A549 (cell line): ENCODE measurements at regions not wholly inside any gene's neighbourhood (a gene's known extent, or its start where the extent isn't known, plus 50 kb on each side); places are given as distances from the start of the nearest gene placed in this dataset.

Experiments
- ATAC-seq, 2 experiments: fragments of 200-7000 bp in 1 of 2; fragments of >200 bp in 1 of 2; cut with Nextera tagmentation in 1 of 2; cut with Tn5 transposase in 1 of 2; 3 replicates each; pipeline versions ENCODE4 v1.8.0 to v1.9.1; 2018 to 2020; ENCODE audit warnings: mild to moderate bottlenecking in 1 of 2, moderate library complexity in 1 of 2
- CTCF ChIA-PET: fragments of 300-600 bp; sonication (Branson Sonifier 250); formaldehyde crosslinking; extraction: SDS; loops from one replicate; lab custom pipeline; 2021; ENCODE audit warnings: antibody characterized with exemption, inconsistent platforms; lab: Yijun Ruan, JAX
- POLR2A ChIA-PET: fragments of 350-600 bp; formaldehyde crosslinking; extraction: SDS; loops from one replicate; lab custom pipeline; 2021; ENCODE audit warnings: antibody characterized with exemption, inconsistent platforms; lab: Yijun Ruan, JAX
- DNase-seq, 2 experiments: peaks; one replicate each; pipeline versions ENCODE4 v3.0.0 to v3.0.0-alpha.2; 2011 to 2016; ENCODE audit warnings: low read depth in 1 of 2, low spot score in 1 of 2
- FAIRE-seq: peaks from 2 replicates; lab custom pipeline; 2011; peaks lifted over from hg19 to GRCh38; lab: Jason Lieb, UNC
- H3K27ac ChIP-seq, 2 experiments: fragments of >200 bp; sonication (Bioruptor Twin); formaldehyde crosslinking; 3 replicates each; pipeline ENCODE4 v1.5.1; 2016 to 2017
- H3K4me1 ChIP-seq: fragments of >200 bp; sonication (Bioruptor Twin); formaldehyde crosslinking; 3 replicates; pipeline ENCODE4 v1.6.1; 2016
- H3K4me2 ChIP-seq: fragments of >200 bp; sonication (Bioruptor Twin); formaldehyde crosslinking; 3 replicates; pipeline ENCODE4 v1.6.1; 2016
- H3K4me3 ChIP-seq: fragments of >200 bp; sonication (Bioruptor Twin); formaldehyde crosslinking; 3 replicates; pipeline ENCODE4 v1.5.1; 2016
- H3K9me3 ChIP-seq: fragments of >200 bp; sonication (Bioruptor Twin); formaldehyde crosslinking; 3 replicates; pipeline ENCODE4 v1.6.1; 2016
- EHMT2 ChIP-seq: fragments of 200-600 bp; sonication (generic); IDR thresholded peaks from 2 replicates; pipeline ENCODE4 v1.6.1; 2016; ENCODE audit warnings: antibody characterized with exemption, low read depth, mild to moderate bottlenecking, moderate library complexity
- GATA3 ChIP-seq: IDR thresholded peaks from 2 replicates; pipeline ENCODE4 v1.6.1; 2012; ENCODE audit warnings: borderline replicate concordance
- HOXB13 ChIP-seq: fragments of 250-450 bp; sonication (Bioruptor Pico); IDR thresholded peaks from 2 replicates; pipeline ENCODE4 v1.5.0; 2020; ENCODE audit warnings: low read depth, mild to moderate bottlenecking, moderate library complexity
- KDM5A ChIP-seq: fragments of 200-600 bp; sonication (generic); IDR thresholded peaks from 2 replicates; pipeline ENCODE4 v1.6.1; 2016; ENCODE audit warnings: antibody characterized with exemption, mild to moderate bottlenecking
- MAZ ChIP-seq: fragments of 150-350 bp; IDR thresholded peaks from 2 replicates; pipeline ENCODE4 v1.6.1; 2014; ENCODE audit warnings: antibody characterized with exemption, low read depth, low read length, borderline replicate concordance
- MYC ChIP-seq: IDR thresholded peaks from 2 replicates; pipeline ENCODE4 v1.6.1; 2012; ENCODE audit warnings: mild to moderate bottlenecking, inconsistent platforms, low read length, improper control_type of control experiment, borderline replicate concordance
- NFE2L2 ChIP-seq: fragments of 150-350 bp; conservative IDR thresholded peaks from 2 replicates; pipeline ENCODE4 v1.6.1; 2014; ENCODE audit warnings: low read length
- ZC3H11A ChIP-seq: fragments of 450-650 bp; IDR thresholded peaks from 2 replicates; pipeline ENCODE4 v1.6.1; 2014; ENCODE audit warnings: antibody characterized with exemption, mild to moderate bottlenecking
- ZFP36 ChIP-seq: fragments of 450-650 bp; IDR thresholded peaks from 2 replicates; pipeline ENCODE4 v1.6.1; 2014; ENCODE audit warnings: borderline replicate concordance; ENCODE audit not compliant: partially characterized antibody
- ZSCAN20 ChIP-seq: fragments of 250-450 bp; sonication (Bioruptor Pico); IDR thresholded peaks from 2 replicates; pipeline ENCODE4 v1.8.0; 2022; ENCODE audit warnings: mild to moderate bottlenecking, moderate library complexity
- WGBS: methylation state at CpG from one replicate; pipeline ENCODE4 v1.1.6; 2017; ENCODE audit errors: missing lambda C conversion rate; 5-methylcytosine and 5-hydroxymethylcytosine counted together
- TF ChIP-seq, protein P1 (sequence below): IDR thresholded peaks from 2 replicates; pipeline ENCODE4 v1.6.1; 2012
- TF ChIP-seq, protein P2 (sequence below): fragments of >200 bp; sonication (Bioruptor Twin); formaldehyde crosslinking; IDR thresholded peaks from 2 replicates; pipeline ENCODE4 v1.6.1; 2016
- TF ChIP-seq, protein P3 (sequence below): fragments of 250-450 bp; sonication (Bioruptor Pico); IDR thresholded peaks from 2 replicates; pipeline ENCODE4 v1.5.0; 2020; ENCODE audit warnings: low read depth, mild to moderate bottlenecking, moderate library complexity
- TF ChIP-seq, protein P4 (sequence below): fragments of >200 bp; sonication (Bioruptor Twin); formaldehyde crosslinking; IDR thresholded peaks from 3 replicates; pipeline ENCODE4 v1.6.1; 2016
- TF ChIP-seq, protein P5 (sequence below): fragments of 150-350 bp; IDR thresholded peaks from 2 replicates; pipeline ENCODE4 v1.6.1; 2014; ENCODE audit warnings: low read depth, mild to moderate bottlenecking, low read length

DNA sequence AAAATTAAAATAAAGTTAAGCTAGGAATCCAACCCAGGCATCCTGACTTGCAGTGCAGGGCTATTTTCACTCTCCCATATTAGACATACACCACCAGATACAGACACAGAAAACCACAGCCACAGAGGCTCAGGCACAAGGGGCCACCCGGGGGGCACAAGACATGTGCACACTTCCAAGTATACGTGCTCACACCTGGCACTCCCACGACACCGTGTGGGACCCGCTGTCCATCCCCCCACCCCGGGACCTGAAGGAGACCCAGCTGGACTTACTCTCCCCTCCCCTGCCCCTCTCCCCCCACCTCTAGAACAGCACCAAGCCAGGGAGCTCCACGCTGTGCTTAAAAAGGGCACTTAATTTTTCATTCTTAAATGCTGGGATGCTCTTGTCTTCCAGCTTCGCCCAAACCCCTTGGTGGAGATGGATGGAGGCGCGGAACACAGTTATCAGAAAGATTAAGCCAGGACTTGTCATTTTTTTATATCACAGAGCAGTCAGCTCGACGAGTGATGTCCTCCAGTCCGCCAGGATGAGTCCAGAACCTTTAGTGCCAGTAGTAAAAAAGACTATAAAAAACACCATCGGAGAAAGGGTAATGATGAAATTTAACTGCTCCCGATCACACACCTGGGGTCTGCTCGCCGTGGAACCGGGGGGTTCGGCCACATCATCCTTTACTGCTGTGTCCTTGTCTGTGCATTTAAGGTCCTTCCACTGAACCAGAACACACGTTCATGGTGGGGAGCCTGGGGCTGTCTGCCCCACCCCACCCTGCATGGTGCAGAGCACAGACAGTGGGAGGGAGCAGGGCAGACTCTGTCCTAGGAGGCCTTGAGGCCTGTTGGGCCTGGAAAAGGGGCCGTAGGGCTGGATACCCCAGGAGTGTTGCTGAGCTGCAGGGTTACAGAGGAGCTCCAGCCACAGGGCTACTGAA is 73.3 kb upstream of the LHX1 start:
- peaks cover 14% of the 10 kb centered on the region for H3K4me1 ChIP-seq
- CTCF ChIA-PET, result interaction anchor here (1.1 to 2.1 kb wide), 2 partner anchors 9 to 184 kb away, joined by 3 to 8 read pairs; no protein-coding TSS in a partner anchor
- no peak for TF ChIP-seq KDM5A
- TF ChIP-seq MYC, result no peak
- no peak for TF ChIP-seq GATA3
- no peak for TF ChIP-seq EHMT2
- TF ChIP-seq NFE2L2, result no peak
- TF ChIP-seq, protein P1, sequence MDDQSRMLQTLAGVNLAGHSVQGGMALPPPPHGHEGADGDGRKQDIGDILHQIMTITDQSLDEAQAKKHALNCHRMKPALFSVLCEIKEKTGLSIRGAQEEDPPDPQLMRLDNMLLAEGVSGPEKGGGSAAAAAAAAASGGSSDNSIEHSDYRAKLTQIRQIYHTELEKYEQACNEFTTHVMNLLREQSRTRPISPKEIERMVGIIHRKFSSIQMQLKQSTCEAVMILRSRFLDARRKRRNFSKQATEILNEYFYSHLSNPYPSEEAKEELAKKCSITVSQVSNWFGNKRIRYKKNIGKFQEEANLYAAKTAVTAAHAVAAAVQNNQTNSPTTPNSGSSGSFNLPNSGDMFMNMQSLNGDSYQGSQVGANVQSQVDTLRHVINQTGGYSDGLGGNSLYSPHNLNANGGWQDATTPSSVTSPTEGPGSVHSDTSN, result no peak
- no peak for TF ChIP-seq MAZ
- TF ChIP-seq, protein P2, sequence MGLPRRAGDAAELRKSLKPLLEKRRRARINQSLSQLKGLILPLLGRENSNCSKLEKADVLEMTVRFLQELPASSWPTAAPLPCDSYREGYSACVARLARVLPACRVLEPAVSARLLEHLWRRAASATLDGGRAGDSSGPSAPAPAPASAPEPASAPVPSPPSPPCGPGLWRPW, result no peak
- no peak for TF ChIP-seq ZFP36
- no peak for TF ChIP-seq ZC3H11A
- TF ChIP-seq HOXB13 (CRISPR knock-in tag), result no peak
- no peak for TF ChIP-seq ZSCAN20 (CRISPR knock-in tag)
- TF ChIP-seq, protein P3, sequence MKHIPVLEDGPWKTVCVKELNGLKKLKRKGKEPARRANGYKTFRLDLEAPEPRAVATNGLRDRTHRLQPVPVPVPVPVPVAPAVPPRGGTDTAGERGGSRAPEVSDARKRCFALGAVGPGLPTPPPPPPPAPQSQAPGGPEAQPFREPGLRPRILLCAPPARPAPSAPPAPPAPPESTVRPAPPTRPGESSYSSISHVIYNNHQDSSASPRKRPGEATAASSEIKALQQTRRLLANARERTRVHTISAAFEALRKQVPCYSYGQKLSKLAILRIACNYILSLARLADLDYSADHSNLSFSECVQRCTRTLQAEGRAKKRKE (CRISPR knock-in tag), result no peak
- TF ChIP-seq, protein P4, sequence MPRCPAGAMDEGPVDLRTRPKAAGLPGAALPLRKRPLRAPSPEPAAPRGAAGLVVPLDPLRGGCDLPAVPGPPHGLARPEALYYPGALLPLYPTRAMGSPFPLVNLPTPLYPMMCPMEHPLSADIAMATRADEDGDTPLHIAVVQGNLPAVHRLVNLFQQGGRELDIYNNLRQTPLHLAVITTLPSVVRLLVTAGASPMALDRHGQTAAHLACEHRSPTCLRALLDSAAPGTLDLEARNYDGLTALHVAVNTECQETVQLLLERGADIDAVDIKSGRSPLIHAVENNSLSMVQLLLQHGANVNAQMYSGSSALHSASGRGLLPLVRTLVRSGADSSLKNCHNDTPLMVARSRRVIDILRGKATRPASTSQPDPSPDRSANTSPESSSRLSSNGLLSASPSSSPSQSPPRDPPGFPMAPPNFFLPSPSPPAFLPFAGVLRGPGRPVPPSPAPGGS, result no peak
- TF ChIP-seq, all 56 proteins: peak for 0
- DNase-seq (no peak), FAIRE-seq (no peak), ATAC-seq (peak in 1 of 2 experiments; percentile 8; a peak in 1 of 6 replicates)
- H3K27ac ChIP-seq, result no peak overlapping the region
- POLR2A ChIA-PET, result no interaction called here
- no peak overlapping the region for H3K4me2 ChIP-seq
- WGBS, result 81% methylated on average over 21 of the region's 21 CpGs
- no peak overlapping the region for H3K4me3 ChIP-seq
- H3K9me3 ChIP-seq, result no peaks in the 10 kb centered on the region

DNA sequence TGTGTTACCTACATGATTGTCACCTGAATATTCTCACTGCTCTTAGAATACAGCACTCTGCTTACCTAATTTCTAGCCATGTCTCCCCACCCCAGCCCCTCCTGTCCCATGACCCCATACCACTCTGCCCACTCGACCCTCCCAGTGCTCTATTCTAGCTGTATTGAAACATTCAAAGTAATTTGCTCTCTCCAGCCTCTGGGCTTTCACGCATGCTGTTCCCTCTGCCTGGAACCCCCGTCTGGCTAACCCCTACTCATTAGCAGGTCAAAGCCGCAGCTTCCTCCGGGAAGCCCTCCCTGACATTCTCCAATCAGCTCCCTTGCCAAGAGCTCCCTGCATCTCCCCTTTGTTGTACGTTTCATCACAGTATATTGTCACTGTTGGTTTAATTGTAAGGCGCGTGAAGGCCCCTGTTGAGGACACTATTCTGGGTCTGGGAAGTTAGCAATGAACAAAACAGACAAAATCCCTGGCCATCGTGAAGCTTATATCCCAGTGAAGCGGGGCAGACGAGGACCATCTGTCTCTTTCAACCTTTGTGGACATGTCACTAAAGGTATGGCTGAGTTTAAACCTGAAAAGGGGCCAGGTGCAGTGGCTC is 72.3 kb upstream of the LHX1 start:
- TF ChIP-seq ZFP36 (peak; percentile 20), MYC (no peak)
- TF ChIP-seq, protein P5, sequence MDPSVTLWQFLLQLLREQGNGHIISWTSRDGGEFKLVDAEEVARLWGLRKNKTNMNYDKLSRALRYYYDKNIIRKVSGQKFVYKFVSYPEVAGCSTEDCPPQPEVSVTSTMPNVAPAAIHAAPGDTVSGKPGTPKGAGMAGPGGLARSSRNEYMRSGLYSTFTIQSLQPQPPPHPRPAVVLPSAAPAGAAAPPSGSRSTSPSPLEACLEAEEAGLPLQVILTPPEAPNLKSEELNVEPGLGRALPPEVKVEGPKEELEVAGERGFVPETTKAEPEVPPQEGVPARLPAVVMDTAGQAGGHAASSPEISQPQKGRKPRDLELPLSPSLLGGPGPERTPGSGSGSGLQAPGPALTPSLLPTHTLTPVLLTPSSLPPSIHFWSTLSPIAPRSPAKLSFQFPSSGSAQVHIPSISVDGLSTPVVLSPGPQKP, result no peak
- 76% methylated on average over 11 of the region's 11 CpGs for WGBS
- CTCF ChIA-PET, result interaction anchor here (1.0 to 1.3 kb wide), 2 partner anchors 8 to 76 kb away, joined by 3 to 5 read pairs; no protein-coding TSS in a partner anchor
- H3K9me3 ChIP-seq, result no peaks in the 10 kb centered on the region
- H3K4me2 ChIP-seq, result no peak overlapping the region
- ATAC-seq (no peak), DNase-seq (no peak), FAIRE-seq (no peak)
- no peak overlapping the region for H3K4me3 ChIP-seq
- POLR2A ChIA-PET, result no interaction called here
- peaks cover 11% of the 10 kb centered on the region for H3K4me1 ChIP-seq
- H3K27ac ChIP-seq, result no peak overlapping the region
